Muscle of leg (tissue), 3 donors: ENCODE measurements at regions not wholly inside any gene's neighbourhood (a gene's known extent, or its start where the extent isn't known, plus 50 kb on each side); places are given as distances from the start of the nearest gene placed in this dataset.

ENCODE experiments used
- DNase-seq: peaks from one replicate; pipeline ENCODE4 v3.0.0; 2013
- H3K27ac ChIP-seq: one replicate; pipeline ENCODE4 v1.5.1; 2013; ENCODE audit warnings: mild to moderate bottlenecking, low read length, control low read depth
- H3K27me3 ChIP-seq: one replicate; pipeline ENCODE4 v1.6.1; 2013; ENCODE audit warnings: low read length; ENCODE audit not compliant: control insufficient read depth, insufficient read depth
- H3K36me3 ChIP-seq: one replicate; pipeline ENCODE4 v1.6.1; 2013; ENCODE audit warnings: low read length; ENCODE audit not compliant: control insufficient read depth, insufficient read depth
- H3K4me1 ChIP-seq: one replicate; pipeline ENCODE4 v1.6.1; 2013; ENCODE audit warnings: low read length; ENCODE audit not compliant: control insufficient read depth, insufficient read depth
- H3K4me3 ChIP-seq: one replicate; pipeline ENCODE4 v1.5.1; 2013; ENCODE audit warnings: low read length, control low read depth
- H3K9me3 ChIP-seq: replicated peaks from 2 replicates; pipeline ENCODE4 v1.6.1; 2013; ENCODE audit warnings: low read depth, low read length; ENCODE audit not compliant: control insufficient read depth
- WGBS: methylation state at CpG from one replicate; pipeline ENCODE4 v1.1.5; 2013; ENCODE audit warnings: missing lambda C conversion rate; ENCODE audit not compliant: insufficient coverage; 5-methylcytosine and 5-hydroxymethylcytosine counted together

- no peak overlapping the region for H3K27ac ChIP-seq
- no peak overlapping the region for H3K4me3 ChIP-seq
- H3K27me3 ChIP-seq = peaks cover 8% of the 10 kb centered on the region
- WGBS = no CpG with 5 or more reads among the region's 3 CpGs
- no peaks in the 10 kb centered on the region for H3K9me3 ChIP-seq
- DNase-seq = peak; percentile 24
- H3K36me3 ChIP-seq = no peaks in the 10 kb centered on the region
- peaks cover 23% of the 10 kb centered on the region for H3K4me1 ChIP-seq
Observed at GRCh38 chr11:131246156-131246555, 124.3 kb upstream of the NTM start.

GRCh38 chr11:131246663-131247062 is 123.8 kb upstream of the NTM start:
- no peak overlapping the region for H3K4me3 ChIP-seq
- 10% methylated on average over 10 of the region's 15 CpGs for WGBS
- H3K27ac ChIP-seq = no peak overlapping the region
- peaks cover 23% of the 10 kb centered on the region for H3K4me1 ChIP-seq
- H3K9me3 ChIP-seq = no peaks in the 10 kb centered on the region
- H3K27me3 ChIP-seq = peaks cover 8% of the 10 kb centered on the region
- DNase-seq = no peak
- H3K36me3 ChIP-seq = no peaks in the 10 kb centered on the region

GRCh38 chr11:131248588-131248987 is 121.8 kb upstream of the NTM start:
- Histone ChIP-seq H3K27me3 (peaks cover 8% of the 10 kb centered on the region), H3K4me1 (peaks cover 11% of the 10 kb centered on the region), H3K9me3 (no peaks in the 10 kb centered on the region), H3K36me3 (no peaks in the 10 kb centered on the region), H3K27ac (no peak overlapping the region), H3K4me3 (no peak overlapping the region)
- 100% methylated on average over 1 of the region's 2 CpGs for WGBS
- no peak for DNase-seq

GRCh38 chr11:131253142-131253655 is 117.2 kb upstream of the NTM start:
- no peak for DNase-seq
- Histone ChIP-seq H3K36me3 (no peaks in the 10 kb centered on the region), H3K27ac (no peak overlapping the region), H3K27me3 (peaks cover 8% of the 10 kb centered on the region), H3K4me3 (no peak overlapping the region), H3K9me3 (no peaks in the 10 kb centered on the region), H3K4me1 (peaks cover 6% of the 10 kb centered on the region)
- WGBS = 0% methylated on average over 1 of the region's 5 CpGs

GRCh38 chr11:131253656-131254151 is 116.7 kb upstream of the NTM start:
- Histone ChIP-seq H3K4me1 (peaks cover 6% of the 10 kb centered on the region), H3K9me3 (no peaks in the 10 kb centered on the region), H3K4me3 (no peak overlapping the region), H3K27me3 (peaks cover 8% of the 10 kb centered on the region), H3K36me3 (no peaks in the 10 kb centered on the region), H3K27ac (no peak overlapping the region)
- 7% methylated on average over 2 of the region's 9 CpGs for WGBS
- DNase-seq = peak; percentile 52

GRCh38 chr11:131254254-131254653 is 116.2 kb upstream of the NTM start:
- Histone ChIP-seq H3K4me1 (peaks cover 6% of the 10 kb centered on the region), H3K9me3 (no peaks in the 10 kb centered on the region), H3K27me3 (peaks cover 9% of the 10 kb centered on the region), H3K4me3 (no peak overlapping the region), H3K27ac (no peak overlapping the region), H3K36me3 (no peaks in the 10 kb centered on the region)
- 34% methylated on average over 3 of the region's 7 CpGs for WGBS
- DNase-seq = no peak

- no peak overlapping the region for H3K27ac ChIP-seq
- no peaks in the 10 kb centered on the region for H3K4me1 ChIP-seq
- no peak for DNase-seq
- WGBS = 71% methylated on average over 3 of the region's 5 CpGs
- peaks cover 3% of the 10 kb centered on the region for H3K27me3 ChIP-seq
- peaks cover 2% of the 10 kb centered on the region for H3K9me3 ChIP-seq
- no peaks in the 10 kb centered on the region for H3K36me3 ChIP-seq
- H3K4me3 ChIP-seq = no peak overlapping the region
Observed at GRCh38 chr11:131274233-131274632, 96.2 kb upstream of the NTM start.

- Histone ChIP-seq H3K27me3 (peaks cover 3% of the 10 kb centered on the region), H3K4me1 (no peaks in the 10 kb centered on the region), H3K9me3 (peaks cover 2% of the 10 kb centered on the region), H3K4me3 (no peak overlapping the region), H3K36me3 (no peaks in the 10 kb centered on the region), H3K27ac (no peak overlapping the region)
- DNase-seq = peak; percentile 23
- WGBS = 17% methylated on average over 5 of the region's 9 CpGs
Observed at GRCh38 chr11:131275580-131275979, 94.8 kb upstream of the NTM start.

GRCh38 chr11:131278472-131278871 is 91.9 kb upstream of the NTM start:
- no peaks in the 10 kb centered on the region for H3K4me1 ChIP-seq
- WGBS = 80% methylated on average over 3 of the region's 6 CpGs
- H3K36me3 ChIP-seq = no peaks in the 10 kb centered on the region
- no peaks in the 10 kb centered on the region for H3K9me3 ChIP-seq
- DNase-seq = no peak
- no peak overlapping the region for H3K4me3 ChIP-seq
- H3K27ac ChIP-seq = no peak overlapping the region
- no peaks in the 10 kb centered on the region for H3K27me3 ChIP-seq

GRCh38 chr11:131279654-131280384 is 90.6 kb upstream of the NTM start:
- 94% methylated on average over 2 of the region's 3 CpGs for WGBS
- Histone ChIP-seq H3K36me3 (no peaks in the 10 kb centered on the region), H3K27ac (no peak overlapping the region), H3K4me1 (no peaks in the 10 kb centered on the region), H3K4me3 (no peak overlapping the region), H3K27me3 (no peaks in the 10 kb centered on the region), H3K9me3 (no peaks in the 10 kb centered on the region)
- DNase-seq = no peak
